Smooth muscle cell (in vitro differentiated cells): ENCODE measurements at regions not wholly inside any gene's neighbourhood (a gene's known extent, or its start where the extent isn't known, plus 50 kb on each side); places are given as distances from the start of the nearest gene placed in this dataset.
"Not testable (repeated sequence)": the region's sequence is repeated elsewhere in the genome, so short reads cannot be mapped to it uniquely, and the experiment has no call there.

ENCODE experiments used
- DNase-seq: peaks from one replicate; lab custom pipeline; 2025; ENCODE audit not compliant: unreplicated experiment; lab: John Stamatoyannopoulos, UW
- H2AFZ ChIP-seq: fragments of 200-600 bp; sonication (generic); 2 replicates; pipeline ENCODE4 v1.6.0; 2016; ENCODE audit warnings: antibody characterized with exemption, low read depth, mild to moderate bottlenecking
- H3F3A ChIP-seq: fragments of 200-600 bp; sonication (generic); 2 replicates; pipeline ENCODE4 v1.6.0; 2017; ENCODE audit warnings: antibody characterized with exemption, low read depth
- H3K27ac ChIP-seq: fragments of 200-600 bp; sonication (generic); 2 replicates; pipeline ENCODE4 v1.5.1; 2016; ENCODE audit warnings: low read depth, mild to moderate bottlenecking
- H3K27me3 ChIP-seq: fragments of 200-600 bp; sonication (generic); 2 replicates; pipeline ENCODE4 v1.6.1; 2016; ENCODE audit warnings: low read depth, mild to moderate bottlenecking
- H3K36me3 ChIP-seq: fragments of 200-600 bp; sonication (generic); 2 replicates; pipeline ENCODE4 v1.5.1; 2016; ENCODE audit warnings: low read depth
- H3K4me1 ChIP-seq: fragments of 200-600 bp; sonication (generic); 2 replicates; pipeline ENCODE4 v1.5.1; 2016; ENCODE audit warnings: low read depth
- H3K4me2 ChIP-seq: fragments of 200-600 bp; sonication (generic); 2 replicates; pipeline ENCODE4 v1.6.0; 2016; ENCODE audit warnings: mild to moderate bottlenecking
- H3K4me3 ChIP-seq: fragments of 200-600 bp; sonication (generic); 2 replicates; pipeline ENCODE4 v1.5.1; 2016; ENCODE audit warnings: mild to moderate bottlenecking
- H3K79me2 ChIP-seq: fragments of 200-600 bp; sonication (generic); 2 replicates; pipeline ENCODE4 v1.6.0; 2016; ENCODE audit warnings: low read depth, mild to moderate bottlenecking
- H3K9ac ChIP-seq: fragments of 200-600 bp; sonication (generic); 2 replicates; pipeline ENCODE4 v1.6.0; 2016; ENCODE audit warnings: low read depth
- H3K9me3 ChIP-seq: fragments of 200-600 bp; sonication (generic); replicated peaks from 2 replicates; pipeline ENCODE4 v1.5.1; 2016; ENCODE audit warnings: low read depth
- H4K20me1 ChIP-seq: fragments of 200-600 bp; sonication (generic); 2 replicates; pipeline ENCODE4 v1.6.0; 2016; ENCODE audit warnings: low read depth
- WGBS: methylation state at CpG from one replicate; pipeline ENCODE4 v1.1.7; 2016; ENCODE audit warnings: low lambda C conversion rate; 5-methylcytosine and 5-hydroxymethylcytosine counted together
- TF ChIP-seq, protein P1 (sequence below): fragments of 200-600 bp; sonication (generic); IDR thresholded peaks from 2 replicates; pipeline ENCODE4 v1.5.1; 2017; ENCODE audit warnings: borderline replicate concordance, mild to moderate bottlenecking, antibody characterized with exemption; ENCODE audit not compliant: insufficient read depth, poor library complexity, severe bottlenecking

DNA sequence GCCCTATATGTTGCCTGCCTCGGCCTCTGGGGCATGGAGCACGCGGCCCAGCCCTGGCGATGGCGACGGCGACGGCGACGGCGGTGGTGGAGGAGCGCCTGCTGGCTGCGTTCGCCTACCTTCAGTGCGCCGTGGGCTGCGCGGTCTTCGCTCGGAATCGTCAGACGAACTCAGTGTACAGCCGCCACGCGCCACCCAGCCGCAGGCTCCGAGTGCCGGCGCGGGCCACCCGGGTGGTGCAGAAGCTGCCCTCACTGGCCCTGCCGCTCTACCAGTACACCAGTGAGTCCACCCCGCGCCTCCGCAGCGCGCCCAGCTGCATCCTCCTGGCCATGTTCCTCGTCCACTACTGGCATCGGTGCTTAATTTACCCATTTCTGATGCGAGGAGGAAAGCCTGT is 83.7 kb upstream of the F9 start:
- H3K79me2 ChIP-seq, result no peaks in the 10 kb centered on the region
- no peak overlapping the region for H3K9ac ChIP-seq
- H3K9me3 ChIP-seq, result no peaks in the 10 kb centered on the region
- no peaks in the 10 kb centered on the region for H3F3A ChIP-seq
- H3K4me2 ChIP-seq, result no peak overlapping the region
- H2AFZ ChIP-seq, result no peak overlapping the region
- H4K20me1 ChIP-seq, result no peaks in the 10 kb centered on the region
- DNase-seq, result no peak
- H3K4me1 ChIP-seq, result no peaks in the 10 kb centered on the region
- no peak overlapping the region for H3K4me3 ChIP-seq
- no peaks in the 10 kb centered on the region for H3K27me3 ChIP-seq
- WGBS, result 95% methylated on average over 40 of the region's 40 CpGs
- TF ChIP-seq, protein P1, sequence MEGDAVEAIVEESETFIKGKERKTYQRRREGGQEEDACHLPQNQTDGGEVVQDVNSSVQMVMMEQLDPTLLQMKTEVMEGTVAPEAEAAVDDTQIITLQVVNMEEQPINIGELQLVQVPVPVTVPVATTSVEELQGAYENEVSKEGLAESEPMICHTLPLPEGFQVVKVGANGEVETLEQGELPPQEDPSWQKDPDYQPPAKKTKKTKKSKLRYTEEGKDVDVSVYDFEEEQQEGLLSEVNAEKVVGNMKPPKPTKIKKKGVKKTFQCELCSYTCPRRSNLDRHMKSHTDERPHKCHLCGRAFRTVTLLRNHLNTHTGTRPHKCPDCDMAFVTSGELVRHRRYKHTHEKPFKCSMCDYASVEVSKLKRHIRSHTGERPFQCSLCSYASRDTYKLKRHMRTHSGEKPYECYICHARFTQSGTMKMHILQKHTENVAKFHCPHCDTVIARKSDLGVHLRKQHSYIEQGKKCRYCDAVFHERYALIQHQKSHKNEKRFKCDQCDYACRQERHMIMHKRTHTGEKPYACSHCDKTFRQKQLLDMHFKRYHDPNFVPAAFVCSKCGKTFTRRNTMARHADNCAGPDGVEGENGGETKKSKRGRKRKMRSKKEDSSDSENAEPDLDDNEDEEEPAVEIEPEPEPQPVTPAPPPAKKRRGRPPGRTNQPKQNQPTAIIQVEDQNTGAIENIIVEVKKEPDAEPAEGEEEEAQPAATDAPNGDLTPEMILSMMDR, result no peak
- no peaks in the 10 kb centered on the region for H3K36me3 ChIP-seq
- H3K27ac ChIP-seq, result no peak overlapping the region

DNA sequence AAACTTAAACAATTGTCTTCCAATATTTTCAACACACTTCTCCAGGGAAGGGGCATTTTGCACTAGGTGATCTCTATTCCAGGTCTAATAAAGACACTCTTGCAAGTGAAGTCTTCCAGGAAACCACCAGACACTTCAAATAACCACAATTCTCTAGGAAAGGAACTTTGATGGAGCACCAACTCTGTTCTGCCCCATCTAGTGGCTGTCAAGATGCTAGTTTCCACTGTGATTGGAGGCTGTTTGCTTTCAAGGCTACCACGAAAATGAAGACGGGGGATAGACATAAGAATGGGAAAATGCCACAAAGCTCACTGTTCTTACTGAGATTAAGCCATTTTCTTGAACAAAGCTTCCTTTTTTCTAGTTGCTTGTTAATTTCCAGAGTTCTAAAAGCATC is 100.6 kb upstream of the F9 start:
- 51% methylated on average over 2 of the region's 2 CpGs for WGBS
- Histone ChIP-seq H3K4me1 (no peaks in the 10 kb centered on the region), H3K9me3 (no peaks in the 10 kb centered on the region), H3K36me3 (no peaks in the 10 kb centered on the region), H3K27ac (no peak overlapping the region), H3K4me3 (no peak overlapping the region), H3F3A (no peaks in the 10 kb centered on the region), H3K79me2 (no peaks in the 10 kb centered on the region), H3K4me2 (no peak overlapping the region), H4K20me1 (no peaks in the 10 kb centered on the region), H2AFZ (no peak overlapping the region), H3K9ac (no peak overlapping the region), H3K27me3 (no peaks in the 10 kb centered on the region)
- TF ChIP-seq, protein P1, result peak; percentile 23
- DNase-seq, result no peak

DNA sequence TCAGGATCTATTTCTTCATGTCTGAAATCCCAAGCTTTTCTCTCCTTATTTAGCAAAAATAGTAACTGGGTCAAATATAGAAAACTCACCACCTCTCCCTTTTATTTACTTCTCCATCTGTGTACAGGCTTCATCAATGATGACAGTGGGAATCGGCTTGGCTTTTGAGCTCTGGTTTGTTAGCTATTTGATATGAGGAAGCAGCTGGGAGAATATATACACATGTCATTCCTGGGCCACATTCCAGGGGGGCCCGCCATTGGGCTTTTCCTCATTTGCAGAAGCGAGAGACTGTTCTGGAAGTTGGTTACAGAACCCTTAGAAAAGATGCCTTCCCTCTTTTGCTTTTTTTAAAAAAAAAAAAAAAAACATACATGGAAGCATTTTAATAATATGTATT is 107.4 kb upstream of the F9 start:
- Histone ChIP-seq H2AFZ (no peak overlapping the region), H3K36me3 (no peaks in the 10 kb centered on the region), H3K4me3 (no peak overlapping the region), H3K9ac (no peak overlapping the region), H3K27me3 (no peaks in the 10 kb centered on the region), H3K4me1 (no peaks in the 10 kb centered on the region), H4K20me1 (no peaks in the 10 kb centered on the region), H3K4me2 (no peak overlapping the region), H3K9me3 (no peaks in the 10 kb centered on the region), H3F3A (no peaks in the 10 kb centered on the region), H3K79me2 (no peaks in the 10 kb centered on the region), H3K27ac (no peak overlapping the region)
- WGBS, result 68% methylated on average over 3 of the region's 3 CpGs
- TF ChIP-seq, protein P1, result no peak
- no peak for DNase-seq

DNA sequence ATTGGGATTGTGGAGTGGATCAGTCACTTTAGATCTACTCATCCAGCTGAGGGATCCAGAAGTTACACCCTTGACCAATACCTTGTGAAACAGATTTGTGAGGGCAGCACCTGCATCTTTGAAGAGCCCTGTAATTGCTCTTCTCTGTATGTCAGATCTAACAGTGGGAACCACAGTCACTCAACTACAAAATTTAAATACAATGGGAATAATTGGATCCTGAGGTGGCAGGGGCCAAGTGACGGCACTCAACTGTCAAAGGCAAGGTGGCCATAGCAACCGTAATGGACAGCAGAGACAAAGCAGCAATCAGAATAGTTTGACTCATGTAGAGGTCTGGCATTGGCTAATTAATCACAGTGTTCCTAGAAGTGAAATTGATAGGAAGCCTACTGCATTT is 132.3 kb upstream of the F9 start:
- not testable (repeated sequence) for H4K20me1 ChIP-seq, DNase-seq, H3K9me3 ChIP-seq, H3K4me2 ChIP-seq, H3K79me2 ChIP-seq, H3K36me3 ChIP-seq, H3K9ac ChIP-seq, H3K27ac ChIP-seq, H3K27me3 ChIP-seq, H3K4me1 ChIP-seq, H3F3A ChIP-seq, H2AFZ ChIP-seq, H3K4me3 ChIP-seq
- 95% methylated on average over 2 of the region's 2 CpGs for WGBS
